A673 (cell line): ENCODE measurements at regions not wholly inside any gene's neighbourhood (a gene's known extent, or its start where the extent isn't known, plus 50 kb on each side); places are given as distances from the start of the nearest gene placed in this dataset.

ENCODE experiments used
- BruUV-seq: library from RNA; stranded (reverse); fragments of 400-500 nt; replicated peaks from 2 replicates; lab custom pipeline; 2021; lab: Mats Ljungman, UMichigan
- CTCF ChIA-PET: fragments of 300-600 bp; sonication (Branson Sonifier 250); formaldehyde crosslinking; loops from one replicate; lab custom pipeline; 2022; ENCODE audit warnings: antibody characterized with exemption; lab: Charles Lee
- POLR2A ChIA-PET: fragments of 300-600 bp; sonication (Branson Sonifier 250); formaldehyde crosslinking; loops from one replicate; lab custom pipeline; 2022; ENCODE audit warnings: antibody characterized with exemption; ENCODE audit not compliant: low non-redundant PET; lab: Charles Lee
- DNase-seq: peaks from one replicate; pipeline ENCODE4 v3.0.0-alpha.2; 2015; ENCODE audit warnings: low spot score
- H3K27ac ChIP-seq: fragments of 200-600 bp; sonication (generic); 2 replicates; pipeline ENCODE4 v1.5.1; 2016; ENCODE audit warnings: mixed run types, low read depth, mild to moderate bottlenecking, mixed read lengths, antibody characterized with exemption, low read length; ENCODE audit not compliant: poor library complexity, severe bottlenecking
- H3K27me3 ChIP-seq: fragments of 200-600 bp; sonication (generic); replicated peaks from 2 replicates; pipeline ENCODE4 v1.6.1; 2017; ENCODE audit warnings: mixed run types, low read depth, mild to moderate bottlenecking, mixed read lengths, antibody characterized with exemption, low read length; ENCODE audit not compliant: insufficient read depth, poor library complexity
- H3K36me3 ChIP-seq: fragments of 200-600 bp; sonication (generic); 2 replicates; pipeline ENCODE4 v1.6.1; 2016; ENCODE audit warnings: mixed run types, mild to moderate bottlenecking, mixed read lengths, antibody characterized with exemption, low read length; ENCODE audit not compliant: insufficient read depth, poor library complexity, severe bottlenecking
- H3K4me1 ChIP-seq: fragments of 200-600 bp; sonication (generic); 2 replicates; pipeline ENCODE4 v1.6.1; 2017; ENCODE audit warnings: mixed run types, mild to moderate bottlenecking, mixed read lengths, antibody characterized with exemption, low read length; ENCODE audit not compliant: insufficient read depth, poor library complexity, severe bottlenecking
- H3K4me3 ChIP-seq: fragments of 200-600 bp; sonication (generic); 2 replicates; pipeline ENCODE4 v1.5.1; 2016; ENCODE audit warnings: low read depth, mixed run types, mild to moderate bottlenecking, mixed read lengths, low read length; ENCODE audit not compliant: poor library complexity, severe bottlenecking
- H3K9me3 ChIP-seq: fragments of 200-600 bp; sonication (generic); 2 replicates; pipeline ENCODE4 v1.6.1; 2016; ENCODE audit warnings: mixed run types, low read depth, mild to moderate bottlenecking, mixed read lengths, antibody characterized with exemption, low read length; ENCODE audit not compliant: poor library complexity, severe bottlenecking
- EZH2 ChIP-seq: fragments of 200-600 bp; sonication (generic); IDR thresholded peaks from 2 replicates; pipeline ENCODE4 v1.6.1; 2017; ENCODE audit warnings: borderline replicate concordance, low read depth, mild to moderate bottlenecking, mixed read lengths, antibody characterized with exemption, low read length; ENCODE audit not compliant: poor library complexity, severe bottlenecking
- intact Hi-C: fragments of 100-400 bp; cut with micrococcal nuclease; formaldehyde crosslinking; loops from one replicate; pipeline ENCODE4 v1.10.0; 2022; ENCODE audit not compliant: unreplicated experiment
- TF ChIP-seq, protein P1 (sequence below): fragments of 300-800, 200-600 bp; sonication (generic); conservative IDR thresholded peaks from 2 replicates; pipeline ENCODE4 v1.5.1; 2017; ENCODE audit warnings: low read depth, mild to moderate bottlenecking, antibody characterized with exemption, low read length, moderate library complexity, mixed read lengths

DNA sequence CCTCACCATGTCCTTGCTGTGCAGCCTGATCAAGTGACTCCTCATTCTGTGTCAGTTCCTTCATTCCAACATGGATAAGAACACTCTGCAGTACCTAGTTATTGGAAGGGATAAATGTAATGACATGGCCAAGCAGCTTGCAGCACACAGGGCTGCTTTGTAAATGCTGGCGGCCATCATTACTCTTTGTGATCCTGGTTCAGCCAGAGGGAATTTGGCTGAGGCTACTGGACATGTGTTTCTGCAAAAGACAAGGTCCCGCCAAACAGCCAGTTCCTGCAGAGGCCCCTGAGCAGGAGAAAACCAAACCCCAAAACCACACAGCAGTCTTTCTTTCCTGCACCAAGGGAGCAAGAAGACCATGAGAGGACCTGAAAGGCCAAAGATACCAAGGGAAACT, 495.8 kb downstream of the AJAP1 start:
- intact Hi-C loops: no loop called here
- CTCF ChIA-PET: no interaction called here
- TF ChIP-seq EZH2: no peak
- Histone ChIP-seq H3K9me3 (no peaks in the 10 kb centered on the region), H3K27ac (no peak overlapping the region), H3K27me3 (no peaks in the 10 kb centered on the region), H3K36me3 (no peaks in the 10 kb centered on the region), H3K4me3 (no peak overlapping the region), H3K4me1 (no peaks in the 10 kb centered on the region)
- POLR2A ChIA-PET: no interaction called here
- BruUV-seq: no TSS peak
- no peak for DNase-seq

DNA sequence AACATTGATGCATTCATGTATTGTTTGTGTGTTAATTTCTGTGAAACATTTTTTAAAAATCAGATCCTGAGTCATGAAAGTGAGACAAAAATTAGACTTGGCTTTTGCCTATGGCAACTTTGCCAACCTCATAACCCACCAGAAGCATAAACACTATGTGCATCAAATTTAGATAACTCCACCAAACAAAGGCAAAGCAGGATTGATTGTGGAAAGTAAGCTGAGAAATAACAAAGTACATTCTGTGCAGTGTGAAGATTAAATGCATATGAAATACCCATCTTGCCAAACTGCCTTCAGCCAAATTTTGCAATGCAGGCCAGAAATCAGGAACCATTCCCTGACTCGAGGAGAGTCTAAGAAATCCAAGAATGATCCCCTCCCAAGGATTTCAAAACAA, 493.4 kb downstream of the AJAP1 start:
- TF ChIP-seq, protein P1, sequence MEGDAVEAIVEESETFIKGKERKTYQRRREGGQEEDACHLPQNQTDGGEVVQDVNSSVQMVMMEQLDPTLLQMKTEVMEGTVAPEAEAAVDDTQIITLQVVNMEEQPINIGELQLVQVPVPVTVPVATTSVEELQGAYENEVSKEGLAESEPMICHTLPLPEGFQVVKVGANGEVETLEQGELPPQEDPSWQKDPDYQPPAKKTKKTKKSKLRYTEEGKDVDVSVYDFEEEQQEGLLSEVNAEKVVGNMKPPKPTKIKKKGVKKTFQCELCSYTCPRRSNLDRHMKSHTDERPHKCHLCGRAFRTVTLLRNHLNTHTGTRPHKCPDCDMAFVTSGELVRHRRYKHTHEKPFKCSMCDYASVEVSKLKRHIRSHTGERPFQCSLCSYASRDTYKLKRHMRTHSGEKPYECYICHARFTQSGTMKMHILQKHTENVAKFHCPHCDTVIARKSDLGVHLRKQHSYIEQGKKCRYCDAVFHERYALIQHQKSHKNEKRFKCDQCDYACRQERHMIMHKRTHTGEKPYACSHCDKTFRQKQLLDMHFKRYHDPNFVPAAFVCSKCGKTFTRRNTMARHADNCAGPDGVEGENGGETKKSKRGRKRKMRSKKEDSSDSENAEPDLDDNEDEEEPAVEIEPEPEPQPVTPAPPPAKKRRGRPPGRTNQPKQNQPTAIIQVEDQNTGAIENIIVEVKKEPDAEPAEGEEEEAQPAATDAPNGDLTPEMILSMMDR: no peak
- no peak for TF ChIP-seq EZH2
- BruUV-seq: no TSS peak
- POLR2A ChIA-PET: no interaction called here
- Histone ChIP-seq H3K9me3 (peaks cover 6% of the 10 kb centered on the region), H3K27ac (no peak overlapping the region), H3K4me3 (no peak overlapping the region), H3K4me1 (no peaks in the 10 kb centered on the region), H3K36me3 (no peaks in the 10 kb centered on the region), H3K27me3 (no peaks in the 10 kb centered on the region)
- CTCF ChIA-PET: no interaction called here
- no peak for DNase-seq
- intact Hi-C loops: no loop called here

DNA sequence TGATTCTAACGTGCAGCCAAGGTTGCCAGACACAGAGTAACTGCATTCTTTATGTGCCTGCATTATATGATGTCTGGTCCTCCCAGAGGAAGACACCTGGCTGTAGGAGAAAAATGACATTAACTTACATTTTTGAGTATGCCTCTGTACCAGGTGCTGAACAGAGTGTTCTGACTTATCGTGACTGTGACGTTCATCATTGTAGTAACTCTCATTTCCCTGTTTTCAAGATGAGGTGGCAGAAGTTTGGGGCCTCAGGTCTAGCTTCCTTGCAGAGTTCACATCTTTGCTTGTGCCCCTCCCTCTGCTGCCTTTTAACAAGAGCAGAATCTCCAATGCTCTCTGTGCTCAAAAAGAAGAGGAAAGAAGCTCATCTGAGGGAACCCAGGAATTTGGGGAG, 488.0 kb downstream of the AJAP1 start:
- ChIA-PET CTCF (no interaction called here), POLR2A (no interaction called here)
- Histone ChIP-seq H3K4me3 (no peak overlapping the region), H3K9me3 (peaks cover 6% of the 10 kb centered on the region), H3K27ac (no peak overlapping the region), H3K27me3 (no peaks in the 10 kb centered on the region), H3K36me3 (no peaks in the 10 kb centered on the region), H3K4me1 (no peaks in the 10 kb centered on the region)
- TF ChIP-seq, protein P1: no peak
- no peak for TF ChIP-seq EZH2
- no peak for DNase-seq
- no TSS peak for BruUV-seq
- intact Hi-C loops: no loop called here

DNA sequence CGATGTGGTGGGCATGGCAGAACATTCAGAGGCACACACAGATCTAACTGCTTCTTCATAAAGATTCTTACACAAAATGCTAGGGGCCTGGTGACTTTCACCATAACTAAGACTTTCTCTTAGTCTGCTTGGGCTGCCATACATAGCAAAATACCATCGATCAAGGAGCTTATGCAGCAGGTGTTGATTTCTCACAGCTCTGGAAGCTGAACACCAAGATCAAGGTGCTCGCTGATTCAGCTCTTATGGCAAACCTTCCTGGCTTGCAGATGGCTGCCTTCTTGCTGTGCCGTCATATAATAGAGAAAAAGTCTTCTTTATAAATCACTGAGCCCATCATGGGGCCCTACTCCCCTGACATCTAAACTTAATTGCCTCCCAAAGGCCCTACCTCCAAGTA, 487.3 kb downstream of the AJAP1 start:
- intact Hi-C loops: no loop called here
- POLR2A ChIA-PET: no interaction called here

More for the DNA sequence above, 487.3 kb downstream of the AJAP1 start:
- H3K4me1 ChIP-seq: no peaks in the 10 kb centered on the region
- H3K4me3 ChIP-seq: no peak overlapping the region
- no peaks in the 10 kb centered on the region for H3K27me3 ChIP-seq
- CTCF ChIA-PET: no interaction called here
- H3K36me3 ChIP-seq: no peaks in the 10 kb centered on the region
- no TSS peak for BruUV-seq
- no peak overlapping the region for H3K27ac ChIP-seq
- TF ChIP-seq, protein P1: no peak
- no peak for TF ChIP-seq EZH2
- peaks cover 6% of the 10 kb centered on the region for H3K9me3 ChIP-seq
- no peak for DNase-seq
